Fibroblast of lung (primary cell): ENCODE measurements at regions not wholly inside any gene's neighbourhood (a gene's known extent, or its start where the extent isn't known, plus 50 kb on each side); places are given as distances from the start of the nearest gene placed in this dataset.

Source experiments
- CTCF ChIP-seq, 2 donors: IDR thresholded peaks in 1 of 2; conservative IDR thresholded peaks in 1 of 2; 1 replicate in 1 of 2; 2 replicates in 1 of 2; pipeline ENCODE4 v1.5.1; 2011 to 2012; ENCODE audit warnings: low read length in 2 of 2, control low read depth in 1 of 2, inconsistent platforms in 1 of 2, low read depth in 1 of 2, mild to moderate bottlenecking in 1 of 2
- EZH2 ChIP-seq: IDR thresholded peaks from 2 replicates; pipeline ENCODE4 v1.5.1; 2012; ENCODE audit warnings: low read length, control low read depth, mild to moderate bottlenecking; ENCODE audit errors: missing control alignments

DNA sequence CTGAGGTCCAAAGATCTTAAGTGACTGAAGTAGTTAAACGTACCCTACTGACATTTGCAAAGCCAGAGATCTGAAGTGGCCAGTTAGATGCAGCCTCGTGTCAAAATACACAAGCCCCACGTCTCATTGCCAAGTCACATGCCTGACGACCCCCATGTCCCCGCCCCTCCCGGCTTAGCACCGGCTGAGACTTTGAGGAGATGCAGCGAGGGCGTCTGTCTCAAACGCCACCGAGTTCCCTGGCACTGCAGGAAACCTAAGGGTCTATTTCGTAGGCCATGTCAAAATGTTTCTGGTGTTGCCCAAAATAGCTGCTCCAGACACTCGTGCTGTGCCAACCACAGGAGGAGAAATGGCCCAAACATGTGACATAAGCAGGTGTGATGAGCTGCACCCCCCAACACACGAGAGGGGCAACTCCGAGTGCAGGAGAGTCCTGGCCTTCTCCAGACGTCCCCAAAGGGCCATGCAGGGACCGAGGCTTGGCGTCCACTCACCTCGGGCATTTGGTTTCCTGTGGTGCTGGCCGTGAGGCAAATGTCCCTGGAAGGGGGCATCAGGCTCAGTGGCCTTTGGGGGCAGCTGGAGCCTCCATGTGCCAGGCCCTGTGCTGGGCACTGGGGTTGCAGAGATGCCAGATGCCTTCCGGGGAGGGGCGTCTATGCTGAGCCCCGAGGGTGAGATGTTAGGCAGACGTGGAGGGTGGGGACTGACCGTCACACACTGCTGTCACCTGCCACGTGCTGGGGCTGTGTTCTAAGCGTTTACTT, 67.0 kb downstream of the MATN1 start:
- TF ChIP-seq CTCF (conservative IDR thresholded peaks at IDR 0.05 in 1 of 2, IDR thresholded peaks at IDR 0.05 in 1 of 2; ENCODE audit: low read depth in 1 of 2, low read length in 2 of 2) (no peak), EZH2 (no peak)
